Neural progenitor cell (in vitro differentiated cells): ENCODE measurements at regions not wholly inside any gene's neighbourhood (a gene's known extent, or its start where the extent isn't known, plus 50 kb on each side); places are given as distances from the start of the nearest gene placed in this dataset.

ENCODE experiments used
- DNase-seq: peaks from one replicate; pipeline ENCODE4 v3.0.0-alpha.2; 2016; ENCODE audit warnings: low spot score
- H2AFZ ChIP-seq: fragments of 200-600 bp; sonication (generic); replicated peaks from 2 replicates; pipeline ENCODE4 v1.6.1; 2016; ENCODE audit warnings: antibody characterized with exemption
- H3F3A ChIP-seq: fragments of 200-600 bp; sonication (generic); 2 replicates; pipeline ENCODE4 v1.6.1; 2016; ENCODE audit warnings: antibody characterized with exemption, low read depth
- H3K27ac ChIP-seq: fragments of 200-600 bp; sonication (generic); 2 replicates; pipeline ENCODE4 v1.5.1; 2016; ENCODE audit warnings: mild to moderate bottlenecking
- H3K27me3 ChIP-seq: fragments of 200-600 bp; sonication (generic); 2 replicates; pipeline ENCODE4 v1.6.1; 2016; ENCODE audit warnings: mild to moderate bottlenecking, moderate library complexity
- H3K36me3 ChIP-seq: fragments of 200-600 bp; sonication (generic); 2 replicates; pipeline ENCODE4 v1.5.1; 2016
- H3K4me1 ChIP-seq: fragments of 200-600 bp; sonication (generic); 2 replicates; pipeline ENCODE4 v1.6.1; 2016; ENCODE audit warnings: mixed run types
- H3K4me2 ChIP-seq: fragments of 200-600 bp; sonication (generic); 2 replicates; pipeline ENCODE4 v1.6.1; 2016
- H3K4me3 ChIP-seq: fragments of 200-600 bp; sonication (generic); 2 replicates; pipeline ENCODE4 v1.5.1; 2016
- H3K79me2 ChIP-seq: fragments of 200-600 bp; sonication (generic); 2 replicates; pipeline ENCODE4 v1.6.1; 2016; ENCODE audit warnings: low read depth
- H3K9ac ChIP-seq: fragments of 200-600 bp; sonication (generic); 2 replicates; pipeline ENCODE4 v1.6.1; 2016
- H3K9me3 ChIP-seq: fragments of 200-600 bp; sonication (generic); 2 replicates; pipeline ENCODE4 v1.5.1; 2016; ENCODE audit warnings: low read depth
- H4K20me1 ChIP-seq: fragments of 200-600 bp; sonication (generic); 2 replicates; pipeline ENCODE4 v1.6.1; 2016; ENCODE audit warnings: low read depth
- H3K27ac Mint-ChIP-seq: 3 replicates; pipeline ENCODE4 v1.8.0; 2021; ENCODE audit warnings: mixed read lengths
- H3K27me3 Mint-ChIP-seq: 2 replicates; pipeline ENCODE4 v1.8.0; 2022; ENCODE audit warnings: low read depth, mild to moderate bottlenecking, inconsistent platforms, moderate library complexity, mixed read lengths; ENCODE audit not compliant: insufficient read depth
- H3K36me3 Mint-ChIP-seq: 3 replicates; pipeline ENCODE4 v1.8.0; 2021; ENCODE audit warnings: mixed read lengths
- H3K4me1 Mint-ChIP-seq: 3 replicates; pipeline ENCODE4 v1.8.0; 2021; ENCODE audit warnings: mixed read lengths
- H3K4me3 Mint-ChIP-seq: 3 replicates; pipeline ENCODE4 v1.8.0; 2021; ENCODE audit warnings: mild to moderate bottlenecking, moderate library complexity, mixed read lengths
- H3K9me3 Mint-ChIP-seq: 3 replicates; pipeline ENCODE4 v1.8.0; 2020; ENCODE audit warnings: mixed read lengths
- CTCF ChIP-seq: fragments of 200-600 bp; sonication (generic); IDR thresholded peaks from 2 replicates; pipeline ENCODE4 v1.5.1; 2017; ENCODE audit warnings: antibody characterized with exemption, mild to moderate bottlenecking
- EZH2 ChIP-seq: fragments of 200-600 bp; sonication (generic); IDR thresholded peaks from 2 replicates; pipeline ENCODE4 v1.6.1; 2017; ENCODE audit warnings: antibody characterized with exemption, mild to moderate bottlenecking, moderate library complexity
- EZH2phosphoT487 ChIP-seq: fragments of 200-600 bp; sonication (generic); IDR thresholded peaks from 2 replicates; pipeline ENCODE4 v1.6.1; 2017; ENCODE audit warnings: antibody characterized with exemption

- no peak overlapping the region for H3K27ac ChIP-seq
Measured at GRCh38 chr5:107231191-107231590, 439.5 kb downstream of the EFNA5 start.

GRCh38 chr5:107230367-107230766, 440.4 kb downstream of the EFNA5 start:
- H3K36me3 ChIP-seq, result no peaks in the 10 kb centered on the region
- no peak overlapping the region for H3K27ac ChIP-seq
- no peaks in the 10 kb centered on the region for H3F3A ChIP-seq
- no peaks in the 10 kb centered on the region for H3K79me2 ChIP-seq
- DNase-seq, result no peak
- TF ChIP-seq EZH2phosphoT487, result no peak
- no peak for TF ChIP-seq EZH2
- no peak for TF ChIP-seq CTCF
- H3K27me3 ChIP-seq, result no peaks in the 10 kb centered on the region
- Mint-ChIP-seq H3K4me3 (no peak overlapping the region), H3K4me1 (peaks cover 4% of the 10 kb centered on the region), H3K27me3 (no peaks in the 10 kb centered on the region), H3K9me3 (peaks cover 3% of the 10 kb centered on the region), H3K36me3 (no peaks in the 10 kb centered on the region), H3K27ac (no peak overlapping the region)
- no peak overlapping the region for H3K9ac ChIP-seq
- no peak overlapping the region for H3K4me3 ChIP-seq
- H3K4me1 ChIP-seq, result no peaks in the 10 kb centered on the region
- H3K4me2 ChIP-seq, result no peak overlapping the region
- H3K9me3 ChIP-seq, result no peaks in the 10 kb centered on the region
- H2AFZ ChIP-seq, result no peak overlapping the region
- no peaks in the 10 kb centered on the region for H4K20me1 ChIP-seq

More at GRCh38 chr5:107231191-107231590, 439.5 kb downstream of the EFNA5 start:
- Histone ChIP-seq H3K27me3 (no peaks in the 10 kb centered on the region), H3F3A (no peaks in the 10 kb centered on the region), H3K79me2 (no peaks in the 10 kb centered on the region), H2AFZ (no peak overlapping the region), H3K36me3 (no peaks in the 10 kb centered on the region), H3K9ac (no peak overlapping the region), H3K4me3 (no peak overlapping the region), H3K4me2 (no peak overlapping the region), H3K4me1 (no peaks in the 10 kb centered on the region), H4K20me1 (no peaks in the 10 kb centered on the region), H3K9me3 (no peaks in the 10 kb centered on the region)
- Mint-ChIP-seq H3K27ac (no peak overlapping the region), H3K9me3 (no peaks in the 10 kb centered on the region), H3K4me3 (no peak overlapping the region), H3K4me1 (peaks cover 4% of the 10 kb centered on the region), H3K36me3 (no peaks in the 10 kb centered on the region), H3K27me3 (no peaks in the 10 kb centered on the region)
- no peak for DNase-seq
- TF ChIP-seq EZH2phosphoT487 (no peak), EZH2 (no peak), CTCF (no peak)

- H3K27me3 ChIP-seq, result no peaks in the 10 kb centered on the region
- peaks cover 4% of the 10 kb centered on the region for H3K4me1 Mint-ChIP-seq
- peaks cover 3% of the 10 kb centered on the region for H3K9me3 Mint-ChIP-seq
Measured at GRCh38 chr5:107228226-107228625, 442.5 kb downstream of the EFNA5 start.

More at GRCh38 chr5:107228226-107228625, 442.5 kb downstream of the EFNA5 start:
- no peaks in the 10 kb centered on the region for H3K4me1 ChIP-seq
- H3K79me2 ChIP-seq, result no peaks in the 10 kb centered on the region
- no peak for TF ChIP-seq EZH2
- no peak for TF ChIP-seq CTCF
- no peak overlapping the region for H3K27ac ChIP-seq
- no peak overlapping the region for H3K4me3 ChIP-seq
- Mint-ChIP-seq H3K36me3 (no peaks in the 10 kb centered on the region), H3K4me3 (no peak overlapping the region), H3K27ac (no peak overlapping the region), H3K27me3 (no peaks in the 10 kb centered on the region)
- no peak overlapping the region for H2AFZ ChIP-seq
- H4K20me1 ChIP-seq, result no peaks in the 10 kb centered on the region
- H3K9ac ChIP-seq, result no peak overlapping the region
- H3K9me3 ChIP-seq, result no peaks in the 10 kb centered on the region
- no peak overlapping the region for H3K4me2 ChIP-seq
- DNase-seq, result no peak
- H3K36me3 ChIP-seq, result no peaks in the 10 kb centered on the region
- H3F3A ChIP-seq, result no peaks in the 10 kb centered on the region
